Heart left ventricle (tissue), 16 donors: ENCODE measurements at regions not wholly inside any gene's neighbourhood (a gene's known extent, or its start where the extent isn't known, plus 50 kb on each side); places are given as distances from the start of the nearest gene placed in this dataset.

Experiments used
- ATAC-seq, 4 donors: fragments of 200-7000 bp; cut with Tn5 transposase; one replicate each; pipeline ENCODE4 v1.9.1; 2020 to 2022; ENCODE audit warnings: moderate library complexity in 4 of 4, mild to moderate bottlenecking in 3 of 4, moderate number of reproducible peaks in 1 of 4
- DNase-seq, 5 donors: peaks; one replicate each; pipeline ENCODE4 v3.0.0-alpha.2; 2020
- H3K27ac ChIP-seq, 12 donors: fragments of 200-600 bp; sonication (generic) in 4 of 12; one replicate each; pipeline versions ENCODE4 v1.5.0 to v1.8.0; 2016 to 2022; ENCODE audit warnings: mild to moderate bottlenecking in 2 of 12
- H3K27me3 ChIP-seq, 9 donors: fragments of 200-600 bp; sonication (generic) in 2 of 9; one replicate each; pipeline versions ENCODE4 v1.5.1 to v1.8.0; 2016 to 2022; ENCODE audit warnings: mild to moderate bottlenecking in 3 of 9
- H3K36me3 ChIP-seq, 9 donors: fragments of 200-600 bp; sonication (generic) in 2 of 9; one replicate each; pipeline versions ENCODE4 v1.5.0 to v1.8.0; 2018 to 2022; ENCODE audit warnings: mild to moderate bottlenecking in 2 of 9
- H3K4me1 ChIP-seq, 12 donors: fragments of 200-600 bp; sonication (generic) in 4 of 12; one replicate each; pipeline versions ENCODE4 v1.5.0 to v1.8.0; 2016 to 2022; ENCODE audit warnings: mild to moderate bottlenecking in 3 of 12
- H3K4me3 ChIP-seq, 12 donors: fragments of 200-600 bp; sonication (generic) in 4 of 12; one replicate each; pipeline versions ENCODE4 v1.5.0 to v1.8.0; 2017 to 2022; ENCODE audit warnings: mild to moderate bottlenecking in 9 of 12, moderate library complexity in 4 of 12
- H3K9me3 ChIP-seq, 12 donors: fragments of 200-600 bp; sonication (generic) in 4 of 12; one replicate each; pipeline versions ENCODE4 v1.5.0 to v1.8.0; 2016 to 2022; ENCODE audit warnings: mild to moderate bottlenecking in 1 of 12
- POLR2A ChIP-seq, 2 donors: fragments of 450-650 bp; IDR thresholded peaks; one replicate each; pipeline ENCODE4 v1.6.1; 2017; ENCODE audit warnings: antibody characterized with exemption in 2 of 2, mild to moderate bottlenecking in 2 of 2, moderate library complexity in 2 of 2
- WGBS, 4 donors: extraction: QIAGEN DNeasy Blood & Tissue Kit in 2 of 4; methylation state at CpG; one replicate each; pipeline versions ENCODE4 v1.1.5 to v1.1.7; 2013 to 2018; 5-methylcytosine and 5-hydroxymethylcytosine counted together
- intact Hi-C, 10 donors: fragments of 100-400 bp; cut with DNase I; formaldehyde crosslinking; loops; one replicate each; pipeline versions ENCODE4 v1.11.1 to v1.14.2; 2022
- TF ChIP-seq, protein P1 (sequence below), 12 donors: fragments of 200-600 bp; sonication (generic) in 4 of 12; IDR thresholded peaks; one replicate each; pipeline versions ENCODE4 v1.5.0 to v1.8.0; 2018 to 2022; ENCODE audit warnings: antibody characterized with exemption in 12 of 12, mild to moderate bottlenecking in 5 of 12
- donor health status: ischemic (EF 13 %, LVEDD 7.1; RV severe dilation, severe dysfunction).
- donor health status: healthy with polysubstance abuse.
- donor health status: DM: no; HTN: yes; CAD: no.
- donor health status: DM: no; HTN: no; CAD: no.
- donor health status: ischemic (EF 25% LVEDD 6.9; RV normal size, moderate dysfunction).
- donor health status: ischemic (EF 25% LVEDD 5.7; RV mildly dilated, moderate dysfunction).
- donor health status: healthy.
- donor health status: DM: yes; HTN: yes; CAD: no.
- donor health status: ischemic (EF 35%, LVEDD 5.7; RV mildly dilated, moderate dysfunction).
- donor health status: nonischemic (EF 11% LVEDD 7.7; RV severe dilation, severe dysfunction).
- donor health status: DM: yes; HTN: yes; CAD: no.
- donor health status: PGD.
- donor health status: ischemic (EF 29% LVEDD 5.4; RV normal size, mild dysfunction).
- donor health status: nonischemic (EF 23%, LVEDD 6.1; RV moderate dilation, normal function).

- DNase-seq, result no peak
- TF ChIP-seq POLR2A (IDR thresholded peaks at IDR 0.05), result no peak
- TF ChIP-seq, protein P1, sequence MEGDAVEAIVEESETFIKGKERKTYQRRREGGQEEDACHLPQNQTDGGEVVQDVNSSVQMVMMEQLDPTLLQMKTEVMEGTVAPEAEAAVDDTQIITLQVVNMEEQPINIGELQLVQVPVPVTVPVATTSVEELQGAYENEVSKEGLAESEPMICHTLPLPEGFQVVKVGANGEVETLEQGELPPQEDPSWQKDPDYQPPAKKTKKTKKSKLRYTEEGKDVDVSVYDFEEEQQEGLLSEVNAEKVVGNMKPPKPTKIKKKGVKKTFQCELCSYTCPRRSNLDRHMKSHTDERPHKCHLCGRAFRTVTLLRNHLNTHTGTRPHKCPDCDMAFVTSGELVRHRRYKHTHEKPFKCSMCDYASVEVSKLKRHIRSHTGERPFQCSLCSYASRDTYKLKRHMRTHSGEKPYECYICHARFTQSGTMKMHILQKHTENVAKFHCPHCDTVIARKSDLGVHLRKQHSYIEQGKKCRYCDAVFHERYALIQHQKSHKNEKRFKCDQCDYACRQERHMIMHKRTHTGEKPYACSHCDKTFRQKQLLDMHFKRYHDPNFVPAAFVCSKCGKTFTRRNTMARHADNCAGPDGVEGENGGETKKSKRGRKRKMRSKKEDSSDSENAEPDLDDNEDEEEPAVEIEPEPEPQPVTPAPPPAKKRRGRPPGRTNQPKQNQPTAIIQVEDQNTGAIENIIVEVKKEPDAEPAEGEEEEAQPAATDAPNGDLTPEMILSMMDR (IDR thresholded peaks at IDR 0.05), result peak; percentile 48 to 85 (median 66)
- intact Hi-C loops, result loop anchor here (1.0 to 10.0 kb wide), 7 partner anchors 209 to 281 kb away; partner anchors contain the start of gene XIST (in 2 of the 10)
- peak in 3 of 4 donors; percentile 53 to 78 (median 74) for ATAC-seq
- peak overlapping the region in 1 of 12 donors; percentile 26 for H3K27ac ChIP-seq
- peaks cover 0 to 5% (median 0%) of the 10 kb centered on the region in 9 donors for H3K36me3 ChIP-seq
- peaks cover 0 to 2% (median 0%) of the 10 kb centered on the region in 9 donors for H3K27me3 ChIP-seq
- WGBS, 4 donors, result 27 to 47% (median 40%) methylated on average over 5 of the region's 5 CpGs
- H3K4me3 ChIP-seq, result no peak overlapping the region
- no peaks in the 10 kb centered on the region for H3K9me3 ChIP-seq
- H3K4me1 ChIP-seq, result no peaks in the 10 kb centered on the region
Observed at GRCh38 chrX:74133156-74133796, 170.7 kb upstream of the ZCCHC13 start.

GRCh38 chrX:74132280-74132679 lies 171.7 kb upstream of the ZCCHC13 start:
- Histone ChIP-seq H3K36me3 (peaks cover 0 to 10% (median 0%) of the 10 kb centered on the region in 9 donors), H3K27me3 (peaks cover 0 to 2% (median 0%) of the 10 kb centered on the region in 9 donors), H3K4me3 (no peak overlapping the region), H3K27ac (no peak overlapping the region), H3K4me1 (no peaks in the 10 kb centered on the region), H3K9me3 (no peaks in the 10 kb centered on the region)
- WGBS, 4 donors, result 58 to 88% (median 73%) methylated on average over 4 of the region's 4 CpGs
- ATAC-seq (no peak), DNase-seq (no peak)
- TF ChIP-seq, protein P1 (IDR thresholded peaks at IDR 0.05), result no peak
- no peak for TF ChIP-seq POLR2A (IDR thresholded peaks at IDR 0.05)
- intact Hi-C loops, result loop anchor here (2.0 to 10.0 kb wide), 6 partner anchors 210 to 280 kb away; partner anchors contain the start of gene XIST (in 2 of the 10)

GRCh38 chrX:74119016-74119910 lies 184.7 kb upstream of the ZCCHC13 start:
- Histone ChIP-seq H3K9me3 (peaks cover 0 to 16% (median 0%) of the 10 kb centered on the region in 12 donors), H3K4me1 (no peaks in the 10 kb centered on the region), H3K27ac (no peak overlapping the region), H3K4me3 (no peak overlapping the region), H3K36me3 (peaks cover 0 to 18% (median 3%) of the 10 kb centered on the region in 9 donors), H3K27me3 (no peaks in the 10 kb centered on the region)
- peak in 1 of 4 donors; percentile 29 for ATAC-seq
- no peak for TF ChIP-seq POLR2A (IDR thresholded peaks at IDR 0.05)
- TF ChIP-seq, protein P1 (IDR thresholded peaks at IDR 0.05), result no peak
- intact Hi-C loops, result no loop called here
- 58 to 87% (median 75%) methylated on average over 6 of the region's 6 CpGs for WGBS, 4 donors
- no peak for DNase-seq
